Limb (tissue), 2 donors: ENCODE measurements at regions not wholly inside any gene's neighbourhood (a gene's known extent, or its start where the extent isn't known, plus 50 kb on each side); places are given as distances from the start of the nearest gene placed in this dataset.
"Not testable (repeated sequence)": the region's sequence is repeated elsewhere in the genome, so short reads cannot be mapped to it uniquely, and the experiment has no call there.

Source experiments
- DNase-seq, 2 donors: peaks; one replicate each; pipeline ENCODE4 v3.0.0-alpha.2; 2016; ENCODE audit errors: extremely low spot score in 2 of 2

DNA sequence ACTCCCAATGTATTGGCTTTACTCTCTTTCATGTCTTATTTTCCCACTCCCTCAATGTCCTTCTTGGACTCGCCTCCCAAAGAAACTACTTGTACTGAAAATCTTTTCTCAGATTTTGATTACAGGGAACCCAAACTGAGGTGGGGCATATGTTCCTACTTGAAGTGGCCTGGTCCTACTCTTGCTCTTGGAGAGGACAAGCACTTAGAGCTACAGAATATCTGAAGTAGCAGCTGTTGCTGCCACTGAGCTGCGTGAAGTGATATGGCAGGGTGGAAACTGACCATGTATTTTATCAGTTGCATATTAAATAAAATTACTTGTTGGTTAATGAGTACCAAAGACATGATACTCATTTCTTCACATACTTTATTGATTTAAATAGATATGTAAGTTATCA, 129.5 kb downstream of the TSEN15 start:
- no peak for DNase-seq

DNA sequence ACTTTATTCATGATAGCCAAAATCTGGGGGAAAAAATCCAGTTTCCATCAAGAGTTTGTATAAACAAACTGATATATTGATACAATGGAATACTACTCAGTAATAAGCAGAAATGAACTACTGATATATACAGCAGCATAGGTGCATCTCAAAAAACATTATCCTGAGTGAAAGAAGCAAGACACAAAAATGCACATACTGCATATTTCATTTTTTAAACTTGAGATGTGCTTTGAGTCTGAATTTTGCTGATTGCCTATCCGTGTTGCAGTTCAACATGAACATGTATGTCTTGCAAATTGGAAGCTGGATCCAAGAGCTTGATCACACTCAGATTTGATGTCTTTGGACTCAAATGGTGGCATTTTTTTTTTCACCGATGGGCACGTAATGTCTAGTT, 132.4 kb downstream of the TSEN15 start:
- no peak for DNase-seq

GRCh38 chr1:184184614-184185013, 133.1 kb downstream of the TSEN15 start:
- not testable (repeated sequence) for DNase-seq

DNA sequence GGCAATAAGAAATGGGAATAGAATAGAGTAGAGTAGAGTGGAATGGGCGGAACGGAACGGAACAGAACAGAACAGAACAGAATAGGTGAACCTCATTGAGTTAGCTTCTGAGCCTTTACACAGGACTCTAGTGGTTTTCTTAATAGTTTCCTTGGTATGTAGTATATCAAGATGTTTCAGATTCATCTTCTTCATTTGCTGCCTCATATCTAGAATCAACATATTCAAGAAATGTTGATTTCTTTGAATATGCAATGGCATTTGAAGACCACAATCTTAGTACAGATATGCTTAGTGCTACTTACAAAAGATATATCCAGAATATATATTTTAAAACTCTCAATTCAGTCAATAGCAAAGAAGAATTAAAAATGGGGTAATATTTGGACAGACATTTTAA, 133.8 kb downstream of the TSEN15 start:
- DNase-seq = no peak

GRCh38 chr1:184186167-184186566, 134.6 kb downstream of the TSEN15 start:
- DNase-seq = no peak

DNA sequence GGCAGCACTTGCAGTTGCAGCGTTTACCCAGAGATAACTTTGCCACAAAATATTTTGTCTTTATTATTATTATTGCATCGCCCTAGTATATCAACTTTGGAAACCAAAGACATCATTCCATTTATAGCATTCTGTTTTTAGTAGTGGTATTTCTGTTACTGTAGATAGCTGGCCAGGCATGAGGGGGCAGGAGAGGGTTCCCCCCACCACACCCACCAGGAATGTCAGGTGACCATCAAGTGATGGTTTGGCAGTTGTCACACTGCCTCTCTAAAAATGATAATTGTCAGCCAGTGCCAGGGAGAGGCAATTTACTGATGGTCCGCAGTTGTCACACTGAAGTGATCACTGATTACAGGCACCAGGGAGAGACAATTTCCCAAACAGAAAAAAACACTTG, 135.6 kb downstream of the TSEN15 start:
- no peak for DNase-seq

- no peak for DNase-seq
Observed at GRCh38 chr1:184188037-184188436, 136.5 kb downstream of the TSEN15 start.

- DNase-seq = no peak
Observed at GRCh38 chr1:184189361-184189760, 137.8 kb downstream of the TSEN15 start.

DNA sequence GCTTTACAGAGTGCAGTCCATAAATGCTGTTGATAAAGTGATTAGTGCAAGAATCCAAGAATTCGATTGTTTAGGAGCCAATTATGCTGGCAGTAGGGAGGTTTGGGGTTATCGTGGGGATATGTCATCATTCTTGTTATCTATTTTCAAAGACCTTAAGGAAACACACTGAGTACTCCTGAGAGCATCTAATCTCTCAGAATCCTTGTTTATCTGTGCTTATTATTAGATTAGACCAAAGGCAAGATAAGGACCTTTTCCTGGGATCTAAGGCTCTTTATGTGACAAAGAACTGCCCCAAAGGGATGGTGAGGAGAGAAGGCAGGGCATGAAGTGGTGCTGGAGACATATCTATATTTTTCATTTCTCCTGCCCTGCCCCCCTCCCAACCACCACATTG, 139.1 kb downstream of the TSEN15 start:
- no peak for DNase-seq

- DNase-seq = peak; percentile 85 to 92
Observed at GRCh38 chr1:184191181-184191621, 139.7 kb downstream of the TSEN15 start.

- no peak for DNase-seq
Observed at GRCh38 chr1:184192796-184193195, 141.3 kb downstream of the TSEN15 start.

GRCh38 chr1:184193451-184193850, 141.9 kb downstream of the TSEN15 start:
- no peak for DNase-seq

- DNase-seq = no peak
Observed at GRCh38 chr1:184194236-184194635, 142.7 kb downstream of the TSEN15 start.

DNA sequence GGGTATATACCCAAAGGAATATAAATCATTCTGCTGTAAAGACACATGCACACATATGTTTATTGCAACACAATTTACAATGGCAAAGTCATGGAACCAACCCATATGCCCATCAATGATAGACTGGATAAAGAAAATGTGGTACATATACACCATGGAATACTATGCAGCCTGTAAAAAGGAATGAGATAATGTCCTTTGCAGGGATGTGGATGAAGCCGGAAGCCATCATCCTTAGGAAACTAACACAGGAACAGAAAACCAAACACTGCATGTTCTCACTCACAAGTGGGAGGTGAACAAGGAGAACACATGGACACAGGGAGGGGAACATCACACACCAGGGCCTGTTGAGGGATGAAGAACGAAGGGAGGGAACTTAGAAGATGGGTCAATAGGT, 144.2 kb downstream of the TSEN15 start:
- DNase-seq = not testable (repeated sequence)

GRCh38 chr1:184197831-184198230, 146.3 kb downstream of the TSEN15 start:
- DNase-seq = no peak

DNA sequence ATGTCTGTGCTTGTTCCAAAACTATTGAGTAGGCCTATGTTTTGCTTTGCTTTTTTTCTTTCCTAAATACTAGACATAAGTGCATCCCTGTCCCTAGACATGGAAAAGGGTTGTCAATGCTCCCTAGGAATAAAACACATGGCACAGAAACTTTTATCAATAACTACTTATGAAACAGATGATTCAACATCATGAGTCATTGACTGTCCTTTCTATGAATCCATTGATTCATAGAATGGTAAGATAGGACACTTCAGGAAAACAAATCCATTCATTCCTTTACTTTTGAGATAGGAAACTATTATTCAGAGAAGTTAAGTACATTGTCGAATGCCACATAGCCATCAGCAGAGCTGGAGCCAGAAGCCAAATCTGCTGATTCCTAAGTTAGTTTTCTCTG, 147.5 kb downstream of the TSEN15 start:
- no peak for DNase-seq

DNA sequence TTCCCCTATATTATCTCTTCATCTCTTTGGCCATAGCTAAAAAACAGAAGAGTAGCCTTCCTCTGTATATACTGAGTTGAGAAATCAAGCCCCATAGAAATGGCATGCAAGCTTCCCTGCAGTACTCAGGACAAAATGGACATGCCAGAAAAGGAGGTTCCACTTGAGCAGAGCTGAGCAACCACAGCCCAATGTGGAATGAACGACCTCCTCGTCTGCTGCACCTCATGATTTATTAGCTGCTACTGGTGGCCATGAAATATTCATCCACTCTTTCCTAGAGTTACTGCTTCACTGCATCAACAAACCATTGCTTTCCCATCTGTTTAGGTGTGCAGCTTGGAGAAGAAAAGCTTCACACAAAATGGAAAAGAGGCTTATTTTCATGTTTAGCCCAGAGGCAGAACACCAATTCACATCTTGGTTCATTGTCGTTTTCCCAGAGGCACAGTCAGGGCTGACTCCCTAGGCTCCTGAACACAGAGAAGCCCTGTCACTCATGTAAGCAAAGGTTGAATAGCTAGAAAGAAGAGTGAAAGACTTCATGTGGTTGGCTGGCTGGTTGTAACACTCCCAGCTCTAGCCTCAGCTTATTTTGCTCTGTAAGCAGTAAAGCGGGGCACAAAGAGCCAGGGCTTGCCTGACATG, 148.0 kb downstream of the TSEN15 start:
- DNase-seq = no peak

GRCh38 chr1:184208622-184209021, 157.1 kb downstream of the TSEN15 start:
- DNase-seq = no peak

GRCh38 chr1:184210031-184210430, 158.5 kb downstream of the TSEN15 start:
- DNase-seq = peak in 1 of 2 donors; percentile 62

DNA sequence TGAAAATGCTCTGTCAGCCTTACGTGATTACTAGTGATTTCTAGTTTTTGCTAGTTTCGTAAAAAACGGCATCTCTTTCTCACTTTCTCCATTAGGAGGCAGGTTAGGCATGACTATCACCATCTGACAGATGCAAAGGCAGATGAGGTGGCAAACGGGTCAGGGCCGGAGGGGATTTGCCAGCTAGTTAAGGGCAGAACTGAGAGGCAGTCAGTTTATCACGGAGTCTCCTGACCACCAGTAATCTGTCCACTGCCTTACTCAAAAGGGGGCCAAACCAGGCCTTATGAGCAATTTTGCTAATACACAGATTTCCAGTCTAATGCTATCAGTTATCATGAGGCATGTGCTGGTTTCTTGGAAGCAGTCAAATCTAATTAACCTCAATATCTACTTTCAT, 159.3 kb downstream of the TSEN15 start:
- no peak for DNase-seq

GRCh38 chr1:184212649-184213314, 161.3 kb downstream of the TSEN15 start:
- no peak for DNase-seq

DNA sequence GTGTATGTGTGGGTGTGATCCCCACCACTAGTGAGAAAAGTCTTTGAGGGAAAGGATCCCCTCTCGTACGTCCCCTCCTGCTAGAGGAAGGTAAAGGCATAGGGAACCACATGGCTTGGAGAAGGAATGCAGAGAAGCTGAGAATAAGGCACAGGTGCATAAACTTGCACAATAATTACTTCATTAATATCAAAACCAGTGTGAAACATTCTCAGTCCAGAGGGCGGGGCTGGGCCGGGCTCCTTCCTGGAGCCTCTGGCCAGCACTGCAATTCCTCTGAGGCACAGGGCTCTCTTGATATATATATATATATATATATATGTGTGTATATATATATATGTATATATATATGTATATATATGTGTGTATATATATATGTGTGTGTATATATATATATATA, 162.6 kb downstream of the TSEN15 start:
- no peak for DNase-seq

DNA sequence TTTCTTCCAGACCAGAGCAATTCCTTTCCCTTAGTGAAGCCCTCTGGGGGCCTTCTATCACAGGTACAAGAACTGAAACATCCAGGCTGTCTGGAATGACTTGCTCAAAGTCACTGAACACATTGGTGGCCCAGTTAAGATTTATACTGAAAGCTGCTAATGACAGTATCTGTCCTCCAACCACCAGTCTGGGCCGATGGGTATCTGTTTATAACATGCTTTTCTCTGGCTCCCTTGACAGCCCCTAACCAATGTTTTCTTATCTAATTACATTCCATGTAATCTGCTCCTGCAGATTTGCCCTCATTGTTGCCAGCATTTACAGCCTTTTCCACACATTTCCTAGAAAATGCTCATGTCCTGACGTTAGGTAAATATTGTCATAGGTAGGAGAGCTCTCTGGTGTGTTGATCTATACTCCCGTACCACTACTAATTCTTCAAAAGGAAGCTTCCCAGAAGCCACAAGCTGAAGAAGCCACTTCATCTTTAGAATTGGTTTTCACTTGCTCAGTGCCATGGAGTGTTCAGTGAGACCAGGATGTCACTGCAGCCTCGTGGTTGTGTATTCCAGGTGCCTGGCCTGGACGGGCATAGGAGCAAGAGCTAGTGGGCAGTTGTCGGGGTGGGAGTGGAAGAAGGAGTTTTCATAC, 163.9 kb downstream of the TSEN15 start:
- no peak for DNase-seq
